ENCODE measurements at regions not wholly inside any gene's neighbourhood (a gene's known extent, or its start where the extent isn't known, plus 50 kb on each side); places are given as distances from the start of the nearest gene placed in this dataset.
"Not testable (repeated sequence)": the region's sequence is repeated elsewhere in the genome, so short reads cannot be mapped to it uniquely, and the experiment has no call there.

DNA sequence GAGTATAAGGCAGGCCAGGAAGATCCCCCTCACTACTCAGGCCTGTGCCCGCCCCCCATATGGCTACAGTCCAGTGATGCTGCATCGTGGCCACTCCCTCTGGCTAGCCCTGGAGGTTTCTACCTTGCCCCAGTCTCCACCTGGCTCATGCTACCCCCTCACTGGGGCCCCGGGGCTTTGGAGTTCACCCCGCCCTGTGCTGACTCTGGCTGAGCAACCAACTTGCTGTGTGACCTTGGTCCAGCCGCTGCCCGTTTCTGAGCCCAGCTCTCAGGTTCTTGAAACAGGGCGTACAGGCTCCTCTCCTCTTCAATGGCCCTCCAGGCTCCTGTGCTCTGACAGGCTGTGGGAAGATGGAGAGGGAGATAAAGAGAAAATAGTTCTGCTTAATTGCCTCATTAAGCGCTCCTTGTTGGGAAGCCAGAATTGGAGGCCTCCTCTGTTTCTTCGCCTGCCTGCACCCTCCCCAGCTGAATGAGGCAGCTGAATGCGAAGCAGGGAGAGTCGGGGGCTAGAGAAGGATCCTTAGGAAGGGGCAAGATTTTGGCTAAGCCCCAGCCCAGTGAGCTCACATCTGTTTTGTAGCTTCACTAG is 138.2 kb upstream of the NCOR2 start:
- no peak for DNase-seq

DNA sequence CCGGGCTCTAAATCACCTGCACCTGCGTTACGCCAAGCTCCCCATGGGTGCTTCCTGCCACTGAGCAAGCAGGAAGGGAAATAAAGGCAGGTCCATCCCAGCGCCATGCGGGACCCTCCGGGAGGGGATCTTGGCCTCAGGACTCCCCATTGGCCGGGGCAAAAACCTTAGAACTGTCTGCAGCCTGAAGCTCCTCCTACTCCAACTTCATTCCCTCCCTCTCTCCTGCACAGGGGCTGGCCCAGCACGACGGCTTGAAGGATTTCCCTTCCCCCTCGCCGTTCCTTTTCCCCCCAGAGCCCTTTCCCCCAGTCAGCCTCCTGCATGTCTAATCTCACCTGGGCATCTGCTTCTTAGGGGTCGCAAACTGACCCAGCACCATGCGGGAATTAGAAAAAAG is 137.2 kb upstream of the NCOR2 start:
- DNase-seq: no peak

DNA sequence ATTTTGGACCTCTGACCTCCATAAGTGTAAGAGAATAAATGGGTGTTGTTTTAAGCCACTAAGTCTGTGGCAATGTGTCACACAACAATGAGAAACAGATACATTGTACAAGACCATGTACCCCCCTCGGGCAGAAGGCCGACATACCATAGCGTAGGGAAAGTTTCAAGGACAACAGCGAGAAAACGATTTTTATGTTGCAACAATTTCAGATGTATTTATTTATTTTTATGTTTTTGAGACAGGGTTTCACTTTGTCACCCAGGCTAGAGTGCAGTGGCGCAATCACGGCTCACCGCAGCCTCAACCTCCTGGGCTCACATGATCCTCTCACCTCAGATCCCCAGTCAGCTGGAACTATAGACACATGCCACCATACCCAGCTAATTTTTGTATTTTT is 136.4 kb upstream of the NCOR2 start:
- no peak for DNase-seq

DNA sequence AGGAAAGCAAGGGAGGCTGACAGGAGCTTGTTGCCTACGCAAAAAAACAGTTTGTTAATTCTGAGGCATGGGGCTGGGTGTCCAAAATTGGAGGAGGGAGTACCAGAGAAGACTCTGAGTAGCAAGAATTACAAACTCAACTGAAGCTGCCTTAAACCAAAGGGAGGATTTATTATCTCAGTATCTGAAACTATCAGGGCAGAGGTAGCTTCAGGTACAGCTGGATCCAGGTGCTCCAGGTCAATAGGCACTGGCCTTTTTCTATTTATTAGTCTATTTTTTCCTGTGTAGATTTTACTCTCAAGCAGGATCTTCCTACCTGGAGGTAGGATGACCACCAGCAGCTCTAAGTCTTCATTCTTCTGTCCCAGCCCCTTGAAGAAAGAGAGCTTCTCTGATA is 135.3 kb upstream of the NCOR2 start:
- DNase-seq: no peak

DNA sequence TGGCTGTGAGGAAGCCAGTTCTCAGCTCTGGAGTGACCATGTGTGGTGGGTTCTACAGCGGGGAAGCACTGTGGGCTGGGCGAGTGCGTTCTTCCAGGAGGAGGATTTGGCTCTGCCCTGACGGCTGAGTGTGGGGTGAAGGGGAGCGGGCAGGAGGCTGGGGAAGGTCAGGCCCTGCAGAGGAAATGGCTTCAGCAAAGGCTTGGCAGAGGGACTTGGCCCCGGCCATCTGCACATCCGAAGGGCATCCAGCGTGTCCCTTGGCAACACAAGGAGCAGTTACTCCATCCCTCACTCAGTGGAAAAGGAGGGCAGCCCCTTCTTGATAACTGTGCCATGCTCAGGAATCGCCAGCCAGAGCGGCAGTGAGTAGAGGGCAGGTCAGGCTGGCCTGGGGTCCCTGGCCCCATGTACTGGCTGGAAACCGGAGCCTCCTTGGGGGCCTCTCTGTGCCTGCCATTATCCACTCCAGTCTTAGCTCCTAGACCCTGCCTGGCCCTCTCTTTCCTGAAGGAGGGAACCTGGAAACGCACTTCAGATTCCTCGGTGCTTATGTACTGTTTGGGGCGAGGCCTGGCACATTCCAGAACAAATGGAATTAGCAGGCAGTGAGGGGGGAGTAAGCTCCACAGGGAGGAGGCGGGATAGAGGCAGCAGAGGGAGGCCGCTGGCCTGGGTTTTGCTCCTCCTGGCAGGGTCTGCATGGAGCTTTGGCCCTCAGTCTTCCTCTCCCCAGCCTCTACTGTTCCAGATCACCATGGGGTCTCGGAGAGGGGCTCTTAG is 133.6 kb upstream of the NCOR2 start:
- no peak for DNase-seq

DNA sequence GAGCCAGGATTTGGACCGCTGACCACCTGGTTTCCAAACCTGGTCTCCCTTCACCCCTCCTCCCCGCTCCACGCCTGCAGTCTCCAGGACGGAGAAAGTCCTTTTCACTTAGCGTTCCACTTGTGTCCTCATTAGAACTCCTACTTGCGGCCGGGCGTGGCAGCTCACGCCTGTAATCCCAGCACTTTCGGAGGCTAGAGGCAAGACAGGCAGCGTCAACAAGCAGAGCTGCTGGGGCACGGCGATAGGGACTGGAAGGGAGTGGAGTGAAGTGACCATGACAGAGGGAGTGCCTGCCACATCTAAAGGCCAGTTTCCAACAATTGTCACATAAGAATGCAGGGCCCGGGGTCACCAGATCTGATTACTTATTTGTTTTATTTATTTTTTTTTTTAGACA is 132.5 kb upstream of the NCOR2 start:
- DNase-seq: no peak

DNA sequence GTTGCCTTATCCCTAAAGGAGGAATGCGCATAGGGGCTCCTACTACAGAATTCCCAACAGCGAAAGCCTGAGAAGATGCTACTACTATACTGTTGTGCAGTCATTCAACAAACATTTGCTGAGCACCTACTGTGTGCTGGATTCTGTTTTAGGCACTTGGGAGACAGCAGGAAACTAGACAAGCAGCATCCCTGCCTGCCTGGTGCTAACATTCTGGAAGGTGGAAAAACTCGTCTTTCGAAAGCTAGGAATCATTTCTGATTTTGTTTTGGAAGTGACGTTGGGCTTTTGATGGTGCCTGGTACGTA is 131.5 kb upstream of the NCOR2 start:
- no peak for DNase-seq

DNA sequence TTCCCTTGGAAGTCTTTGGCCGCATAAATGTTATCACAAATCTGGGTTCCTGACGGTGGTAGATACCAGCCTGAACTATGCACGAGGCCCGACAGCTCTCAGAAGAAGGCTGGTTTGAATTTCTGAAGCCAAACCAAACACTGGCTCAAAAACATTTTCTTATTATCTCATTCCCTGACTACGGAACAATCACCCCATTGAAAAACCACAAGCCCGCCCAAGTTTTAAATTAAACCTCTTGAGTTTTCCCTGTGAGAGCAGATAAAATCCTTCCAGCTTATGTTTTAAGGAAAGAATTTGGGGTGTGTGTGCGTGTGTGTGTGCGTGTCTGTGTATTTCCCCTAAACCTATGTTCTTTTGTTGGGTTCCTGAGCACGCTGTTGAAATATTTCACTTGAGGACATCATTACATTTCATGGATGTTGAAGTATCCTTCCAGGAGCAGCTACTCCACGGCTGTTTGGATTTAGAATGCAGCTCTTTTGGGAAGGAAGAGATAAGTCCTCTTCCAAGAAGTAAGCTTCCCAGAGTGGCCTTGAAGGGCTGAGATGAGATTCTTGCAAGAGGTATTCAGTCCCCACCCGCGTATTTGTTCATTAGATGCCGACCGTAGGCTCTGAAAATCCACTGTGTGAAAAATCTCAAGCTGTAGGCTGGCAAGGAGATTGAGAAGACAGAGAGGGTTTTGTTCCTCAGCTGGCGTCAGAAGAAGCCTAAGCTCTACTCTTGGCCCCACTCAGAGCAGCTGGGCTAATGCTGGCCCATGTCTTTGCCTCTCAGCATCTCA is 131.0 kb upstream of the NCOR2 start:
- no peak for DNase-seq

DNA sequence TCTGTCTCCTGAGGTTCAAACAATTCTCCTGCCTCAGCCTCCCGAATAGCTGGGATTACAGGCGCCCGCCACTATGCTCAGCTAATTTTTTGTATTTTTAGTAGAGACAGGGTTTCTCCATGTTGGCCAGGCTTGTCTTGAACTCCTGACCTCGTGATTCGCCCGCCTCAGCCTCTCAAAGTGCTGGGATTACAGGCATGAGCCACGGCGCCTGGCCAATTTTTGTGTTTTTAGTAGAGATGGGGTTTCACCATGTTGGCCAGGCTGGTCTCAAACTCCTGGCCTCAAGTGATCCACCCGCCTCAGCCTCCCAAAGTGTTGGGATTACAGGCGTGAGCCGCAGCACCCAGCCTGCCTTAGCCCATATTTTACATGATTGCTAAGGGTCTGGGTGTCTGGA is 130.3 kb upstream of the NCOR2 start:
- not testable (repeated sequence) for DNase-seq

DNA sequence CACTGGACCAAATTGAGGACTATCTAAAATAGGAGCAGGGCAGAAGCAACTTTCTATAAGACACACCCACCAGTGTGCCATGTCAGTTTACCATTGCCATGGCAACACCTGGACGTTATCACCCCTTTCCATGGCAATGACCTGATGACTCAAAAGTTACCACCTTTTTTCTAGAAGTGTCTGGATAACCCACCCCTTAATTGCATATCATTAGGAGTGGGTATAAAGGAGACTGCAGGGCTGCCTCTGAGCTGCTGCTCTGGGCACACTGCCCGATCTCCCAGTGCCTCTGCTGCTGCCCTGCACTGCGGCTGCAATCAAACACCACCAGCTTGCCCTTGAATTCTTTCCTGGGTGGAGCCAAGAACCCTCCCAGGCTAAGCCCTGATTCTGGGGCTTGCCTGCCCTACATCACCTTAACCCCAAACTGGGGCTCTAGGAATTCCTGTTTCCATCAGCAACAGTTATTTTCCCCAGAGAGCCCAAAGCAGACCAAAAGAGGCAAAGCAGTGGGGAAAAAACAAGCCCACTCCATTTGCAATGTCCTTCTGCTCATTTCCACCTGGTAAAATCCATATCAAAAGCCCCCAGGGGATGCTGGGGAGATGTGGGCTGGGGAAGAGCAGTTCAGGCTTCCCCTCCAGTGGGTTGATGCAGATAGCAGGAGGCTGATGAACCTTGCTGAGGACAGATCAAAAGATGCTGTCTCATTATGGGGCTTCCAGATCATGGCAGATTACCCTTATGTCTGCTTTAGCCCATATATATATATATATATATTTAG is 129.5 kb upstream of the NCOR2 start:
- DNase-seq: no peak

DNA sequence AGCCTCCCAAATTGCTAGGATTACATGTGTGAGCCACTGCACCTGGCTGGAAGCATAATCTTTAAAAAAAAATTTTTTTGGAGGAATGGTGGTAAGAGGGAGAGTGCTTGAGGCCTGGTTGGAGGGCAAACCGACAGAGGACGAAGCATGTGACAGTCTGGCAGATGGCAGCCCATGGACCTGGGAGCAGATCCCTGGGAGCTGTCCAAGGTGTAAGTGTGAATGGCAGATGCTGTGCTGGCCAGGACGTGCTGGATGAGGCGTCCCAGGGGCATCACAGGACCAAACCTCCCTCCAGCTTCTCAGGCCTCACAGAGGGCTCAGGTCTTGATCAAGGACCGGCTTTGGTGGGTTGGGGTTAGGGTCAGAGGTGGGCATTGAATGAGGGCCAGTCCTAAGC is 128.4 kb upstream of the NCOR2 start:
- no peak for DNase-seq

DNA sequence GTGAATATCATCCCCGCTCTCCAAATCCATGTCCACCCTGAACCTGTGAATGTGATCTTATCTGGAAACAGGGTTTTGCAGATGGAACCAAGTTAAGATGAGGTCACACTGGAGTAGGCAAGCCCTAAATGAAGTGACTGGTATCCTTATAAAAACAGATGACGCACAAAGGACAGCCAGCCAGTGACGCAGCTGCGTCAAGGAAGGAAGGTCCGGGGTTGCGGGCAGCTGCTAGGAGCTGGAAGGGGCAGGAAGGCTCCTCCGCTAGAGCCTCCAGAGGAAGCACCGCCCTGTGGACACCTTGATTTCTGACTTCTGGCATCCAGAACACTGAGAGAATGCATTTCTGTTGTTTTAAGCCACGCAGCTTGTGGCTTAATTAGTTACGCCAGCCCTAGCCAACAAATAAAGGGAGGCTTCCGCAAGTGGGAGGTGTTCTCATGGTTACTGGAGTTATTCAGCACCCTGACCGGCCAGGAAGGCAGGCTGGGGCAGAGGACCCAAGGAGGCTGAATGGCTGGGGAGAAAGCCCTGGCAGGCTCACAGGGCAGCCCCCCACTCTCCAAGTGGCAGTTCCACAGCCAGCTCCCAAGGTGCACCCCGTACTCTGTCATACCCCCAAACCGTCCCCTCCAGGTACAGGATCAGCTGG is 127.6 kb upstream of the NCOR2 start:
- DNase-seq: no peak

DNA sequence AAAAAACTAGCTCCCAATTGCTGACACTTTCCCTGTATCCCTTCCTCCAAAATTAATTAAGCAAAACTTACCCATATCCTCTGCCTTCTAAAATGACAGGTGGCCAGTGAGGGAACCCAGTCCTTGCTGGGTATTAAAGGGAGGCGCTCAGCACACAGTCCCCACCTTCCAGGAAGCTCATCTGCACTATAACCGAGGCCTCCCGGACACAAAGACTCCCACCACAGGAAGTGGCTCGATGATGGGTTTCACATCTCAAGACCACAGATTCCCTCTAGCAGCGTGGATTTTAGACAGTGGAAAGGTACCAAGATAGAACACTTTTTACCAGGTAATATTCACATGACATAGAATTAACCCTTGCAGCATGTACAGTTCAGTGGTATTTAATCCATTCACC is 126.8 kb upstream of the NCOR2 start:
- no peak for DNase-seq

DNA sequence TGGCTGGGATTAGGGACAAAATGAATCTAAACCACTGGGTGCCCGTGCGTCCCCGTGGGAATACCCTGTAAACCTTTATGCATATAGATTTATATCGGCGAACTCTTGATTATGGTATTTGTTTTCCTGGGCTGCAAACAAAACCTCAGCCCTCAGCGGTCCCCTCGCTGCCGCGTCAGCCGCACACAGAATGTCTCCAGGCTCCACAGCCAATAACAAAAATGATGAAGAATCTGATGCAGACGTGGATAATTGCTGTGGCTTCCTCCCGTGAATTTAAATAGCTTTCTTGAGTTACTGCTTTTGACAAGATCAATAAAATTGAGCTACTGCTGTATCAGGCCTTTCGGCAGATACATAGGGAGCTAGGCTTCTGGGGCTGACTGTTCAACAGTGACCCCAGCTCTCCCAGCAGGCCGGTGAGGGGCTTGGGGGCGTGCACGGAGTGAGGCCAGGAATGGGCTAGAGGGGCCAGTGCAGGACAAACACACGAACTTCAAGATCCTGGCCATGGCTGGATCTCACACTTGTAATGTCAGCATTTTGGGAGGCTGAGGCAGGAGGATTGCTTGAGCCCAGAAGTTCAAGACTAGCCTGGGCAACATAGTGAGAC is 125.8 kb upstream of the NCOR2 start:
- DNase-seq: no peak

DNA sequence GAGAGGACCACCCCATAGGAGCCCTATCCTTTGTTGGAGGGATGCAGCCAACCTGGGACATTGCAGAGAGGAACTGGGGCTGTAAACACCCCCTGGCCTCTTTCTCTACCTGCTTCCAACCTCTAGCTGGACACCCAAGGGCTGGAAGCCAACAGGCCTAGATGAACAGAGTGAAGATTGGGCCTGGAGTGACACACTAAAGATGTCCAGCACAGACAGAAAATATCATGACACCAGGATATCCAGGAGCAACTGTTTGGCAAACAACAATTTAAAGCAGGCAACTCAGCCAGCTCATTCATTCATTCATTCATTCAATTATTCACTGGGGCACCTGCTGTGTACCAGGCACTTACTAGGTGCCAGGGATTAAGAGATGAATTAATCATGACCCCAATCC is 125.0 kb upstream of the NCOR2 start:
- DNase-seq: no peak

DNA sequence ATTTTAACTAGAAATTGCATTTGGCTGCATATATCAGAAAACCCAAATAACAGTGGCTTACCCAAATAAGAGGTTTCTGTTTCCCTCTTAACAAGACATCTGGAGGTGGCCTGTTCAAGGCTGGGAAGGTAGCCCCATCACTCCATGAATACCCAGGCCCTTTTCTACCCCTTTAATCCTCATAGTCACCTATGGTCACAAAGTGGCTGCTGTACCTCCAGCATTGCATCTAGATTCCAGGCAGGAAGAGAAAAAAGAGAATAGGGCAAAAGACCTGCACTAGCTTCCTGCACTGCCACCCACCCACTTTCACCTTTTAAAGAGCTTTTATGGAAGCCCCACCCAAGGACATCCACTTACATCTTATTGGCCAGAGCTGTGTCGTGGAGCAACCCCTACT is 124.0 kb upstream of the NCOR2 start:
- DNase-seq: no peak

DNA sequence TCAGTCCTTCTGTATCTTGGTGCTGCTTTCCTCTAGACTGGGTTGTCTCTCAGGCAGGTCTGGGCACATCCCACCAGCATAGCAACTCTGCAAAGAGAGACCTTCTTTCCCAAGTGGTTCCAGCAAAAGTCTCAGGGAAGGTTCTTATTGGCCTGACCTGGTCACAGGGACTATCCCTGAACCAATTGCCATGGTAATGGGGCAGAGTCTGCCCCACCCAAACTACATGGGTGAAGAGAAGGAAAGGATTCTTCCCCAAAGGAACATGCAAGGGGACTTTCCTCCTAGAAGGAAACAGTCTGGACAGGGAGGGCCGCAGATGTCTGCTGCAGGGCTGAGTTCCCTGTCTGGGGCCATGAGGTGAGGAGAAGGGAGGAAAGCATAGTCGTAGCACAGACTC is 122.2 kb upstream of the NCOR2 start:
- DNase-seq: no peak

DNA sequence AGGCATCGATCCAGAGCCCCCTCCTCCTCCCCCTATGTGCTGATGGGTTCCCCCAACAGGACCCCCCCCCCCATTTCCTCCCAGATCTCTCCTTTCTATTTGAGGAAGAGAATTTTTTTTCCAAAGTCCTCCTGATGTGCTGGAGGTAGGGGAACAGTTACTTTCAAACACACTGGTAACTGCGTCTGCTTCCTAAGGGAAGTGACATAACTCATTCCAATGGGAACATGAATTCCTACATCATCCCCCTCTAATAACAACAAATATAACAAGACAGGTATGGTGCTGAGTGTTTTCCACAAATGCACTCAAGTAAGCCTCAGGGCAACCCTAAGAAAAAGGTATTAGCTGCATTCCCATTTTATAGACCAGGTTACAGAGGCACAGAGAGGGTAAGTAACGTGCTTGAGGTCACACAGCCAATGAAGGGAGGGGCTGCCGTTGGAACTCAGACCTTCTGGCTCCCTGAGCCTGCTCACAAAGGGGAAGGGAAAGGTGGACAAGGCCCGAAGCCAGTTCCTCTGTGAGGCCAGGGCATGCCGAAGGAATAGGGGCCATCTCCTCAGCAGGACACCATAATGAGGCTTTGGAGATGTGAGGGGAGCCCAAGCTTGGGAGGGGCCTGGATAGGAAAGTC is 121.1 kb upstream of the NCOR2 start:
- DNase-seq: no peak

DNA sequence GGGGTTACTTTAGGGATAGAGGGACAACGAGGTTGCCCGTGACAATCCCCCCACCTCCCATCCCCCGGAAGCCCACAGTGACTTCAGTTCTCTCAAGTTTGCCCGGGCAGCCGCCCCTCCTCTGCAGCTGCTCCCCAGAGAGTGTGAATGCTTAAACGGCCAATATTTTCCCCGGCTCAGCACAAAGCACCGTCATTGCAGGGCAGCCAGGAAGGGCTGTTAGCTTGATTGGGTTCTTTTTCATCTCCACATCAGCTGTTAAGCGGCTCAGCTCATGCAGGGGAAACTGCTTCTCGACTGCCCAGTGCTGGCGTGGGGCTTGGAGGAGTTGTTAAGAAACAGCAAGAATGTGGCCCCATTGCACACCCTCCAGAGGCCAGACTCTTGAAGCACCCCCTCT is 120.5 kb upstream of the NCOR2 start:
- DNase-seq: no peak

DNA sequence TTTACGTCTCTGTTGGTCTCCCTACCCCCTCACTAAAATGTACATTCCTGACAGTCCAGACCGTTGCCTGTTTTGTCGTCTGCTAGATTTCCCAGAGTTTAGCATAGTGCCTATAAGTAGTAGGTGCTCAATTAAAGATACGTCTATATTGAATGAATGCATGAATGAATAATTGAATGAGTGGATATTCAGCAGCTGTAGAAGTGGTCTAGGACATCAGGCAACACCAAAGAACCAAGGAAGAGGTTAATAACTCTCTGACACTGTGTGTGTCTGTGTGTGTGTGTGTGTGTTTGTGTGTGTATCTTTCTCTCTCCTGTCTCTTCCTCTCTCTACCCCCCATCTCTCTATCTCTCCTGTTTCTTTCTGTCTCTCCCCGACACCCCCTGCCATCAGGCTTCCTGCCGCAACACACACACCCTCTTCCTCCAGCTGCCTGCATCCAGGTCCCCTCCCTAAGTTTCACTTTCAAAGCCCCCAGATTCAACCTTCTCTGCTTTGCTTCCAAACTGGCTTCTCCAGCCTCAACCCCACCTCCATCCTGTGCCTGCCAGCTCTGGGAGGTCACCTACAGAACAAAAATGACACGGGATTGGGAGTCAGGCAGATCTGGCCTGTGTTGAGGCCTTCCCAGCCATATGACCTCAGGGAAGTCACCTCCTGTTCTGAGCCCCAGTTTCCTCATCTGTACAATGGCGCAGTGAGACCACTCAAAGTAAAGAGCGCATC is 119.9 kb upstream of the NCOR2 start:
- DNase-seq: no peak
